Skeletal muscle satellite cell (primary cell): ENCODE measurements at regions not wholly inside any gene's neighbourhood (a gene's known extent, or its start where the extent isn't known, plus 50 kb on each side); places are given as distances from the start of the nearest gene placed in this dataset.

Source experiments
- H3K27me3 ChIP-seq: 2 replicates; pipeline ENCODE4 v1.7.0; 2013; ENCODE audit warnings: low read length; ENCODE audit not compliant: control insufficient read depth, insufficient read depth
- H3K36me3 ChIP-seq: 2 replicates; pipeline ENCODE4 v1.7.0; 2013; ENCODE audit warnings: mild to moderate bottlenecking, control low read depth, low read length; ENCODE audit not compliant: insufficient read depth
- H3K4me1 ChIP-seq: 2 replicates; pipeline ENCODE4 v1.7.0; 2013; ENCODE audit warnings: low read length; ENCODE audit not compliant: control insufficient read depth, insufficient read depth
- H3K4me2 ChIP-seq: 2 replicates; pipeline ENCODE4 v1.7.0; 2013; ENCODE audit warnings: mild to moderate bottlenecking, low read length
- H3K4me3 ChIP-seq: 2 replicates; pipeline ENCODE4 v1.7.0; 2013; ENCODE audit warnings: low read length
- H3K9ac ChIP-seq: 2 replicates; pipeline ENCODE4 v1.7.0; 2013; ENCODE audit warnings: mild to moderate bottlenecking, low read depth, low read length, moderate library complexity
- H3K9me3 ChIP-seq: replicated peaks from 2 replicates; pipeline ENCODE4 v1.7.0; 2013; ENCODE audit warnings: mild to moderate bottlenecking, control low read depth, low read length

DNA sequence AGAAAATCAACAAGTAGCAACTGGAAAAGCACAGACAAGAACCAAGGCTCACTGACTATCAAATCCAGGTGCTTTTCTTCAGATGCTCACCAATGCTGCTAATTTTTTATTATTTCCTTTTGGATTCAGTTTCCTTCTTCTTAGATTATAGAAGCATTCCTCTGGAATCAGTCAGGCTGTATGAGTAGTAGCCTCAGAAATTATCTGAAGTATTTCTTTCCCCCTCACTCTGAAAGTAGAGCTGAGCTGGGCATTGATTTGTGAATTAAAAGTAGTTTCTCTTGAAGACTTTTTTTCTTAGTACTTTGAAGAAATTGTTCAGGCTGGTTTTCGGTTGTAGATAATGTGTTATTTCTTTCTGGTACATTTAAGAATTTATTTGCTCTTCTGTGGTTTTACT is 273.7 kb downstream of the NOL4 start:
- Histone ChIP-seq H3K4me2 (no peak overlapping the region), H3K9me3 (no peaks in the 10 kb centered on the region), H3K4me1 (no peaks in the 10 kb centered on the region), H3K9ac (no peak overlapping the region), H3K36me3 (no peaks in the 10 kb centered on the region), H3K27me3 (no peaks in the 10 kb centered on the region), H3K4me3 (no peak overlapping the region)

DNA sequence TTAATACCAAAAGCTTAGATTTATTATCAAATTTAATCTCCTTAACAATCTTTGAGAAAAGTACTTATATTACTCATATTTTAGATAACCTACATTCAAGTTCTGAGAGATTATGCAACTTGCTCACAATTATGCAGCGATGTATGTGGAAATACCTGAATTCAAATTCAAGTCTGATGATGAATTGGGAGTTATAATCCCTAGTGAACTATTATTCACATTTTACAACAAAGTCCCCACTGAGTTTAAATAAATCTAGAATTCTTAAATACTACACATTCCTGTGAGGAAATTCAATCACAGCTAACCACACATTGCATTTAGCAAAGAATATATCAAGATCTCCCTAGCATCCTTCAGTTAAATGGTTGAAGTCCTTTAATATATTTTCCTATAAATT is 278.4 kb downstream of the NOL4 start:
- Histone ChIP-seq H3K4me2 (no peak overlapping the region), H3K9ac (no peak overlapping the region), H3K27me3 (no peaks in the 10 kb centered on the region), H3K4me3 (no peak overlapping the region), H3K4me1 (no peaks in the 10 kb centered on the region), H3K9me3 (no peaks in the 10 kb centered on the region), H3K36me3 (no peaks in the 10 kb centered on the region)

DNA sequence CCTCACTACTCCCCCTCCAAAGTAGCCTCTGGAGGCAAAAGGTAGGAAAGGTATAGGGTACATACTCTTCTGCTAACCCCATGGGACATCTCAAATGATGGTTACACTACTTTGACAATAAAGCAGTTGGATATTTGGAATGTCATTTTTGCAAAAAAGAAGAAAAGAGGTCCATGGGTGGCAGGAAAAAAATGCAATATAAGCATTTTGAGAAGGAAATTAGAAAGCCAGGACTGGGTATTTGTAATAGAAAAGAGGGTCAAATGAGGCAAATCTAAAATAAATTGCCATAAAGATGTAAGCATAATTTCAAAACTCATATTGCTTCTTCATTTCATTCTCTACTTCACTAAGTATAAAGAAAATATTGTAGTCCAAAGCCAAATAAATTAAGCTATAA is 280.2 kb downstream of the NOL4 start:
- H3K9ac ChIP-seq = no peak overlapping the region
- H3K27me3 ChIP-seq = no peaks in the 10 kb centered on the region
- no peak overlapping the region for H3K4me2 ChIP-seq
- no peak overlapping the region for H3K4me3 ChIP-seq
- H3K36me3 ChIP-seq = no peaks in the 10 kb centered on the region
- H3K9me3 ChIP-seq = no peaks in the 10 kb centered on the region
- no peaks in the 10 kb centered on the region for H3K4me1 ChIP-seq

DNA sequence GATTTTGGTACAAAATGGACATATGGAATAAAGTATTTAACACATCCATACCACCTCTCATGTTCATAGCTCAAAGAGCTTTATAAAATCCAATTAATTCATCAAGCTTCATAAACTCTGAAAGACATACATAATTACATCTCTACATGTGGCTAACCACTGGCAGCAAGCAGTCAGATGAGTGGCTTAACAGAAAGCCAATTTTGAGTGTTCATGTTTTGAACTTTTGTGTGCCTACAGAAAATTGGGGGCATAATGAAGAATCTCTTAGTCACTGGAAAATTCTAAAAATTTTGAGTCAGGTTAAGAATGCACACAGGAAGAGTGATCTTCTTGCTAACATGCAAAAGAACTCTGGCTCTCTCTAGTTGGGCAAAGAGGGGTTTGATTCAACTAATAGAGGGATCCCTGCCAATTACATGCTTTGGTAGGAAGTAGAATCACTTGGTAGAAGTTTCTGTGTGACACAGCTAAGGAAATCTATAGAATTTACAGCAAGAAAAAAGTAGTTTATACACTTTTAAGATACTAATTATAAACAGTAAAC is 287.4 kb downstream of the NOL4 start:
- no peak overlapping the region for H3K4me2 ChIP-seq

DNA sequence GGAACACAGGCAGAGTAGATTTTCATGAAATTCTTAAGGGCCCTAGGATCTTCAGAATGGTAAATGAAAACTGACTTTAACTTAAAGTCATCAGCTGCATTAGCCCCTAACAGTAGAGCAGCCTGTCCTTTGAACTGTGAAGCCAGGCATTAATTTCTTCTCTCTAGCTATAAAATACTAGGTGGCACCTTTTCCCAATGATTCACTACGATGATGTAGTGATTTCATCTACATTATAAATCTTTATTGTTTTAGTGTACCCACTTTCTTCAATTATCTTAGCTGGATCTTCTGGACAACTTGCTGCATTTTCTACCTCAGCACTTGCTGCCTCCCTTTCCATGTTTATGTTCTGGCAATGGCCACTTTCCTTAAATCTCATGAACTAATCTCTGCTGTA is 290.5 kb downstream of the NOL4 start:
- no peaks in the 10 kb centered on the region for H3K4me1 ChIP-seq
- no peaks in the 10 kb centered on the region for H3K9me3 ChIP-seq
- no peak overlapping the region for H3K4me3 ChIP-seq
- no peak overlapping the region for H3K4me2 ChIP-seq
- no peaks in the 10 kb centered on the region for H3K36me3 ChIP-seq
- no peaks in the 10 kb centered on the region for H3K27me3 ChIP-seq
- no peak overlapping the region for H3K9ac ChIP-seq

More for the DNA sequence above, 287.4 kb downstream of the NOL4 start:
- no peak overlapping the region for H3K4me3 ChIP-seq
- no peaks in the 10 kb centered on the region for H3K9me3 ChIP-seq
- no peaks in the 10 kb centered on the region for H3K27me3 ChIP-seq
- H3K36me3 ChIP-seq = no peaks in the 10 kb centered on the region
- no peak overlapping the region for H3K9ac ChIP-seq
- H3K4me1 ChIP-seq = no peaks in the 10 kb centered on the region

DNA sequence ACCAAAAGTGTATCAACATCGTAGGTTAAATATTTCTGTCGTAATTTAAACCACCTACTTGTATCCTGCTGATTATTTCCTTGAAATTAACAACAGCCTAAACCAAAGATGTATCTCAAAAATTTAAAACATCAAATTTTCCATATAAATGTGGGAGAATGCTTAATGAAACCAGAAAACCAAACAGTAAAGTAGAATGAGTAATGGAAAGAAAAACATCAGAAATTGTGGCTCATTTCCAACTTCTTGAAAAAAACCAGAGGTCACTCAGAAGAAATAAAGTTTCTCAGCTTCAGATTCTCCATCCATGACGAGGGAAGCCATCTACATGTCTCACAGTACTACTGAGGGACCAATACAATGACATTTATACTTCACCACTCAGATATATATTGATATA is 296.5 kb downstream of the NOL4 start:
- no peaks in the 10 kb centered on the region for H3K36me3 ChIP-seq
- H3K9me3 ChIP-seq = no peaks in the 10 kb centered on the region
- H3K4me3 ChIP-seq = no peak overlapping the region
- H3K9ac ChIP-seq = no peak overlapping the region
- H3K4me1 ChIP-seq = peaks cover 12% of the 10 kb centered on the region
- H3K27me3 ChIP-seq = no peaks in the 10 kb centered on the region
- H3K4me2 ChIP-seq = peak overlapping the region; percentile 31

DNA sequence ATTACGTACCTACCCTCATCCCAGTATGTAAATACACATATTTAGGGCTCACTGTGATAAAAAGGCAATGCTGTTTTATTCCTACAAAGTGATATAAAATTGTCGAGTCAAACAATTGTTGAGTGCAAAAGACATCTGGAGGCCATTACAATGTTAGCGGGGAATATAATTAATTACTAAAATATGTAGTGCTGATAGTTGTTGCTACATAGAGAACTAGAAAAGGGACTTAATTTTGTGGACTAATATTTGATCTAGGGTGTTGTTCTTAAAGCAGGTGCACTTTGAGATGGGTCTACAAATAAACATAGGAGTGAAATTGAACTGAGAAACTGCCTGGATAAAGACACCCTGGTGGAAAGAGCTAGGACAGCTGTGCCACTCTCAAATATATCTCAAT is 300.1 kb downstream of the NOL4 start:
- Histone ChIP-seq H3K4me3 (no peak overlapping the region), H3K4me1 (peaks cover 12% of the 10 kb centered on the region), H3K9ac (no peak overlapping the region), H3K4me2 (no peak overlapping the region), H3K27me3 (no peaks in the 10 kb centered on the region), H3K36me3 (no peaks in the 10 kb centered on the region), H3K9me3 (no peaks in the 10 kb centered on the region)

DNA sequence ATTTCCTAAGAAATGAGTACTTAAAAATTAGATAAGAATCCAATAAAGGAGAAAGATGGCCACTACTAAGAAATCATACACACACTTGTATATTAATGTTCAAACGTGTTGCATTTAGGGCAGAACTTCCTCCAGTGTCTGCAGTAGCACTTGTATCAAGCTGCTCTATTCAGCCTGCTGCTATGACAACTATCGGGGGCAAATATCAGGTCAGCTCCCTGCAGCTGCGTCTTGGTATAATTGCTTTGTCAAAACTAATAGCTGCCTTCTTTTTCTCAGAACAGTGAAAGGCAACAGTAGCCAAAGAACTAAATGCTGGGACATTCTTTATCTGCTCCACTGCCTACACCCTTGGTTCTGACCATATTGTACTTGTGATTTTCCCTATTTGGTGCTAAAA is 300.7 kb downstream of the NOL4 start:
- Histone ChIP-seq H3K4me2 (no peak overlapping the region), H3K9me3 (no peaks in the 10 kb centered on the region), H3K9ac (no peak overlapping the region), H3K36me3 (no peaks in the 10 kb centered on the region), H3K4me1 (peaks cover 12% of the 10 kb centered on the region), H3K4me3 (no peak overlapping the region), H3K27me3 (no peaks in the 10 kb centered on the region)

DNA sequence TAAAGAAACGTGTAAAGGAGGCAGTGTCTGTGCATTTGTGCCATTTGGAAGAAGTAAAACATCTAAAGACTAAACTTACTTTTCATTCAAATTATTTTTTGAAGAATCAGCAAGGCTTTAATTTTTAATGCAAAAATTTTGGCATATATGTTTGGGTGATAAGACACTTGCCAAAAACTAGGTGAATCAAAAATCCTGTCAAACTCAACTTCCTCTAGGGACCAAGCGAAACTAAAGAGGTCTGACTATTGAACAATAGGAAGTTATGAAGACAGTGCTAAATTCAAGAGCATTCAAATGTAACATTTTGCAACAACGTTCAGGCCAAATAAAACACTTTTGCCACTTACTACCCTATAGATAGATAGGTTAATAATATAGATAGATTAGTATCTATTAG is 306.1 kb downstream of the NOL4 start:
- Histone ChIP-seq H3K9me3 (no peaks in the 10 kb centered on the region), H3K4me3 (no peak overlapping the region), H3K27me3 (no peaks in the 10 kb centered on the region), H3K9ac (no peak overlapping the region), H3K36me3 (no peaks in the 10 kb centered on the region), H3K4me1 (peaks cover 12% of the 10 kb centered on the region), H3K4me2 (no peak overlapping the region)

DNA sequence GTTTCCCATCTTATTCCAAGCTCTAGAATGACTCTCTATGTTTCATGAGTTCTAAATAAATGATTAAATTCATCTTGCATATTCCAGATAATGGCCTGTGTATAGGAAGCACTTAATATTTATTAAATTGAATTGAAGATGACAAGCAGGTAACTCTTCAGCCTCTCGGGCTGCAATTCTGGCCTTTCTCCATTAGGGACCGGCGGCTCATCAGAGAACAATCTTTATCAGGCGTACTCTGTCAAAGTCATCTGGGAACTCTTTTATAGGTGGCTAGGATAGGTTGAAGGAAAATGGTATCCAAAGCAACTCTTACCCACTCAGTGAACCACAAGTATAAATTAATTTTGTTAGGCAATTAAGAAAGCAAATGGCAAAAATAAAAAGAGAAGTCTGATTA is 308.5 kb downstream of the NOL4 start:
- H3K4me3 ChIP-seq = no peak overlapping the region

DNA sequence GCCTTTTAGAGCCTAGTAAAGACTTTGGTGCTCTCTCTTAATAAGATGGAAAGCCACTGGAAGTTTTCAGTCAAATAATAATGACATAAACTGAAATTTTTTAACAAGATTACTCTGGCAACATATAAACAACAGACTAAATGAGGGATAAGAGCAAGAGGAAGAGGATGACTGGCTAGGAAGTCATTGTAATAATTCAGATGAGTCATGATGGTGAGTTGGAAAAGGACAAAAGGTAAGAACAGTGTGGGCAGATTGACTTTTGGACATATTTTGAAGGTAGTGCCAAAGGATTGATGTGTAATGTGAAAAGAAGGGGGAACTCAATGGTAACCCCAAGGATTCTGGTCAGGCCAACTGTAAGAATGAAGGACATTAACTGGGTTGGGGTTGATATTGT is 310.3 kb downstream of the NOL4 start:
- Histone ChIP-seq H3K4me3 (no peak overlapping the region), H3K9me3 (no peaks in the 10 kb centered on the region), H3K36me3 (no peaks in the 10 kb centered on the region), H3K4me1 (peaks cover 12% of the 10 kb centered on the region), H3K4me2 (no peak overlapping the region), H3K27me3 (no peaks in the 10 kb centered on the region), H3K9ac (no peak overlapping the region)

More for the DNA sequence above, 308.5 kb downstream of the NOL4 start:
- H3K4me2 ChIP-seq = no peak overlapping the region
- no peaks in the 10 kb centered on the region for H3K27me3 ChIP-seq
- H3K36me3 ChIP-seq = no peaks in the 10 kb centered on the region
- peaks cover 12% of the 10 kb centered on the region for H3K4me1 ChIP-seq
- H3K9me3 ChIP-seq = no peaks in the 10 kb centered on the region
- H3K9ac ChIP-seq = no peak overlapping the region

DNA sequence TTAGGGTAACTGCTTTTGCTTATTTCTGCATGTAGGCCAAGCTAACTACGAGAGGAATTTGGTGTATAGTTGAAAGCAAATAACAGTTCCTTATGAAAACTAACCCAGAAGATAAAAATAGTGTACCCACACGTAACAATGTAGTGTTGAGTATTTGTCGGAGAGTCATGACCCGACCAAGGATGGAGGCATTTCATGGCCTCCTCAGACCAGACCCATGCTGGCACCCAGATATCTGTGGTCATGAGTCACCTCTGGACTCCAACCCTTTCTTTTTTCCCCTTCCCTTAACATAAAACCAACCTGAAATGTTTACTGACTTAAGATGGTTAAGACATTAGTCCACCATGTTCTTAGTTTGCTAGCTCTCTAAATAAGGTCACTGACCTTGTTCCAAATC is 318.7 kb downstream of the NOL4 start:
- Histone ChIP-seq H3K27me3 (no peaks in the 10 kb centered on the region), H3K4me2 (no peak overlapping the region), H3K4me1 (no peaks in the 10 kb centered on the region), H3K9me3 (no peaks in the 10 kb centered on the region), H3K9ac (no peak overlapping the region), H3K4me3 (no peak overlapping the region), H3K36me3 (no peaks in the 10 kb centered on the region)
